Astrocyte (in vitro differentiated cells and primary cell): ENCODE measurements at regions not wholly inside any gene's neighbourhood (a gene's known extent, or its start where the extent isn't known, plus 50 kb on each side); places are given as distances from the start of the nearest gene placed in this dataset.

Source experiments
- CTCF ChIP-seq: IDR thresholded peaks from 2 replicates; pipeline ENCODE4 v1.5.1; 2011; ENCODE audit warnings: low read depth, mild to moderate bottlenecking, inconsistent platforms, low read length, moderate library complexity; ENCODE audit not compliant: insufficient read depth
- EZH2 ChIP-seq: IDR thresholded peaks from 2 replicates; pipeline ENCODE4 v1.6.1; 2012; ENCODE audit warnings: mild to moderate bottlenecking, low read length, inconsistent platforms; ENCODE audit not compliant: insufficient read depth

DNA sequence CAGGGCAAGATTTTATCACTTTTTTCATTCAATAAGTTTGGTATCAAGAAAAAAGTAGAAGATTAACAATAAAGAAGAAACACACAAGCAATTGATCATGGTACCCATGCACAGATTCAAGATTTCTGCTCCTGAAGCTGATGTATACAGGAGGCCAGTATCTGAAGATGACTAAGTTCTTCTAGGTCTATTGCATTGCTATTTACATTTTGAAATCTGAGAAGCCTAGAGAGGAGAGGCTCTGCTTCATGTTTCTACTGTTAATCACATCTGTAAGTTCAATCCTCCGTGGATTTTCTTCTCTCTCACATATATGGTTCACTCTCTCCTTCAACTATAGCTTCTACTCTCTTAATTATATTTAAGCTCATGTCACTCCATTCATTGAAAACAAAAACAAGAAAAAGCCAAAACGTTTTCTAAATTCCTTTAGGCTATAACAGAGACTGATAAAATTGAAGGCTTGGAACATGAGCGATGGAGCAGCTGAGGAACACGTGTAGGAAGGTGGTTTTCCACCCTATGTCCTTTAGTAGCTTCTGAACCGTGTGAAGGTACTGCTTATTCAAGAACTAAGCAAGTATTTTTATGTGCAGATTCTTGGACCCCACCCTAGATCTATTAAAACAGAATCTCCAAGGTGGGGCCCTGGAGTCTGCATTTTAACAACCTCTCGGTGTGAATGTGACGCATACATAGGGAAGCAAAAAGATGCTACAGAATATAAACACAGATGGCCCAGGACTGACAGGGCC, 198.2 kb downstream of the EFNB2 start:
- no peak for TF ChIP-seq CTCF
- no peak for TF ChIP-seq EZH2
